Ectodermal cell (in vitro differentiated cells): ENCODE measurements at regions not wholly inside any gene's neighbourhood (a gene's known extent, or its start where the extent isn't known, plus 50 kb on each side); places are given as distances from the start of the nearest gene placed in this dataset.

Source experiments
- H3K27ac ChIP-seq: 2 replicates; pipeline ENCODE4 v1.7.0; 2013; ENCODE audit warnings: mild to moderate bottlenecking, low read depth, low read length; ENCODE audit not compliant: insufficient read depth, poor library complexity, severe bottlenecking
- H3K27me3 ChIP-seq: 2 replicates; pipeline ENCODE4 v1.7.0; 2013; ENCODE audit warnings: mild to moderate bottlenecking, low read length; ENCODE audit not compliant: insufficient read depth, control insufficient read depth, poor library complexity, severe bottlenecking
- H3K36me3 ChIP-seq: one replicate; pipeline ENCODE4 v1.7.0; 2013; ENCODE audit warnings: low read length; ENCODE audit not compliant: control insufficient read depth, insufficient read depth
- H3K4me1 ChIP-seq: one replicate; pipeline ENCODE4 v1.7.0; 2013; ENCODE audit warnings: low read length; ENCODE audit not compliant: control insufficient read depth, insufficient read depth
- H3K4me3 ChIP-seq: 2 replicates; pipeline ENCODE4 v1.7.0; 2013; ENCODE audit warnings: low read depth, low read length, control low read depth; ENCODE audit not compliant: insufficient read depth
- H3K9me3 ChIP-seq: 2 replicates; pipeline ENCODE4 v1.7.0; 2013; ENCODE audit warnings: mild to moderate bottlenecking, low read length, moderate library complexity; ENCODE audit not compliant: control insufficient read depth
- WGBS, 2 experiments: methylation state at CpG; one replicate each; pipeline ENCODE4 v1.1.7; 2013; ENCODE audit warnings: missing lambda C conversion rate in 2 of 2; 5-methylcytosine and 5-hydroxymethylcytosine counted together

DNA sequence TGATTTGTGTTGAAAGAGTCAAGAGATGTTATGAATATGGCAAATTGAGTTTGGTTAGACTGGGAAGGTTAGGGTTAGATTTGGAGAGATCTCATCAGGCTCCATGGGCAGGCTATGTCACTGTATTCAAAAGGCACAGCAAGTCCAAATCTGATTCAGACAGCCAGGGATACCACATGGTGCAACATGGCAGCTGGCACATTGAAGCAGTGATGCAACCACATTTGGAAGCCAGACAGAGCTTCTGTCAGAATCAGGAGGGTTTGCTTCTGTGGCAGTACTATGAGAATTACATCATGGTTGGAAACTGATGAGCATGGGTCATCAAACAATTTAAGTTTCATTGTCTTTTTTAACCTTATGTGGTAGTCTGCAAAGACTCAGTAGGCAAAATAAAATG, 772.2 kb downstream of the SUCLG1 start:
- Histone ChIP-seq H3K4me3 (no peak overlapping the region), H3K9me3 (no peaks in the 10 kb centered on the region), H3K4me1 (no peaks in the 10 kb centered on the region), H3K36me3 (no peaks in the 10 kb centered on the region), H3K27me3 (no peaks in the 10 kb centered on the region), H3K27ac (no peak overlapping the region)

DNA sequence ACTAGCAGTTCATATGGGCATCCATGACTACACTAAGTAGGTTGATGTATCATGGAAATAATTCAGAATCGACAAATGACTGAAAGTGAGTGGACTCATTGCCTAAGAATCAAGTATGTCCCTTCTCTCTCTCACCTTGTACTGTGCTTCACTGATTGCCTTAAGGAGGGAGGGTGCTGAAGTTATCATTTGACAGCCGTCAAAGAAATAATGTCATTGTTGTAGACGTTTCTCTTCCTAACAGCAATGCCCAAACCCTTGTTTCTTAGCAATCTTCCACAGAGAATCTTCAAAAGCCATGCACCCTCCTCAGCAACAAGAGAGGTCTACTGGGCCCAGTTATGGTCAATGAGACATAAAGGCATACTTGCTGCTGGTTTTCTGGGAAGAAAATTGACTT, 785.0 kb downstream of the SUCLG1 start:
- no peaks in the 10 kb centered on the region for H3K36me3 ChIP-seq
- H3K9me3 ChIP-seq = no peaks in the 10 kb centered on the region
- no peak overlapping the region for H3K4me3 ChIP-seq
- no peaks in the 10 kb centered on the region for H3K4me1 ChIP-seq
- no peak overlapping the region for H3K27ac ChIP-seq
- 96 to 97% methylated on average over 3 of the region's 3 CpGs for WGBS, 2 experiments
- H3K27me3 ChIP-seq = no peaks in the 10 kb centered on the region

DNA sequence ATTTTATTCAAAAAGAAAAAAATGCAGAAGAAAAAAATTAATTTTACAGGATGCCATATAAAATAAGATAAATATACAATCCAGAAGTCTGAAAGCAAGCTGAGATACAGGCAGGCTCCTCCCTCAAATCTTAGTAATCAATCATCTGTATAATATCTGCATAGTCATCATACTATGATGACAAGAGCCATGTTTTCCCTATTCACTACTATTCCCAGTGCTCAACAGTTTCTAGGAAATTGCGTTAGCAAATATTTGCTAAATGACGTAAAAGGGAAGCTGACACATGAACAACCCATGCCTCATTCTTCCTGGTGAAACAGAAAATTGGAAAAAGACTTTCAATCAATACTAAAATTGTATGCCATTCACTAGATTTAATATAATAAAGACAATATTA, 793.2 kb downstream of the SUCLG1 start:
- H3K9me3 ChIP-seq = no peaks in the 10 kb centered on the region
- H3K4me3 ChIP-seq = no peak overlapping the region
- H3K27me3 ChIP-seq = no peaks in the 10 kb centered on the region
- WGBS, 2 experiments = 95 to 98% methylated on average over 2 of the region's 2 CpGs
- H3K4me1 ChIP-seq = no peaks in the 10 kb centered on the region
- no peaks in the 10 kb centered on the region for H3K36me3 ChIP-seq
- no peak overlapping the region for H3K27ac ChIP-seq

DNA sequence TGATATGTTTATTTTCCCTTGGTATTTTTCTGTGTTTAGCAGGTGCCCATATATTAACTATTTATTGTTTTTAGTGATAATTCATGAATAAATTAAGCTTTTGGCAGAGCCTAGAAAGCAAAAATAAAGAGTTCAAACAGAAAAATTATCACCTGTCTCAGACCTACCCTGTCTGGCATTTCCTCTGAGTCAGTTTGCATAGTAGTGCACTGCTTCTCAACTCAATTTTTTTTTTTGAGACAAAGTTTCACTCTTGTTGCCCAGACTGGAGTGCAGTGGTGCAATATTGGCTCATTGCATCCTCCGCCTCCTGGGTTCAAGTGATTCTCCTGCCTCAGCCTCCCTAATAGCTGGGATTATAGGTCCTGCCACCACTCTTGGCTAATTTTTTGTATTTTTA, 793.9 kb downstream of the SUCLG1 start:
- Histone ChIP-seq H3K4me3 (no peak overlapping the region), H3K27me3 (no peaks in the 10 kb centered on the region), H3K4me1 (no peaks in the 10 kb centered on the region), H3K9me3 (no peaks in the 10 kb centered on the region), H3K36me3 (no peaks in the 10 kb centered on the region), H3K27ac (no peak overlapping the region)
- 90 to 98% methylated on average over 1 of the region's 1 CpG for WGBS, 2 experiments

DNA sequence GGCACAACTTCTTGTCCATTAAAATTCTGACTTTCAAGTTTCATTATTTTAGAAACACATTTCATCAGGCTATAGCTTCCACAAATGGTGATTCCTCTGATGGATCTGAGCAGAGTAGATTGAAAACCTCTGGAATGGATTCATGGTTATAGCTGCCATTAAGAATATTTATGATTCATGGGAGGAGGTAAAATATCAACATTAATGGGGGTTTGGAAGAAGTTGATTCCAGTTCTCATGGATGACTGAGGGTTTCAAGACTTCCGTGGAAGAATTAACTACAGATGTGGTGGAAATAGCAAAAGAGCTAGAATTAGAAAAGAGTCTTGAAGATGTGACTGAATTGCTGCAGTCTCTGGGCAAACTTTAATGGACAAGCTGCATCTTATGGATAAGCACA, 797.4 kb downstream of the SUCLG1 start:
- 88 to 91% methylated on average over 1 of the region's 1 CpG for WGBS, 2 experiments
- H3K4me1 ChIP-seq = no peaks in the 10 kb centered on the region
- no peaks in the 10 kb centered on the region for H3K36me3 ChIP-seq

DNA sequence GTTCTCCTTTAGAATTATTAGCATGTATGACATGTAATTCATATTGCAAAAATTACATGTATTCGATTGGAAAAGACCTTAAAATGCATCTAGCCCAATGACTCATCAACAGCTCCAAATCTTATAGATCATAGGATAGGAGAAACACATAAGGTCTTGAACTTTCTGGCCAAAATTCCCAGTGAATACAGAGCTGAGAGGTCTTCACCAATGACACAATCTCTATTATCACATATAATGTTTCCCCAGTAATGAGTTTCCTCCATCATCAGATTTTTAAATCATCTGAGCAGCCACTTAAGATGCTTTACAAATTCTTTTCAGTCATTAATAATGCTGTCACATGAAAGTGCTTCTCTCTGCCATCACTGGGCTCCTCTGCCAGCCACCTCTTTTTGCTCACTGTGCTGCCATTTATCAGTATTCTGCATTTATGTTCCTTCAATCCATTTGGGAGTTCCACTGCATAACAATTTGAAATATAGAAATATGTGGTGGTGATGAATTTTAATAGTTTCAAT, 804.9 kb downstream of the SUCLG1 start:
- H3K4me3 ChIP-seq = no peak overlapping the region
- no peaks in the 10 kb centered on the region for H3K36me3 ChIP-seq
- WGBS, 2 experiments = 86 to 100% methylated on average over 1 of the region's 1 CpG
- H3K4me1 ChIP-seq = no peaks in the 10 kb centered on the region
- no peak overlapping the region for H3K27ac ChIP-seq
- H3K27me3 ChIP-seq = no peaks in the 10 kb centered on the region
- H3K9me3 ChIP-seq = no peaks in the 10 kb centered on the region

More for the DNA sequence above, 797.4 kb downstream of the SUCLG1 start:
- no peaks in the 10 kb centered on the region for H3K27me3 ChIP-seq
- no peak overlapping the region for H3K27ac ChIP-seq
- no peaks in the 10 kb centered on the region for H3K9me3 ChIP-seq
- H3K4me3 ChIP-seq = no peak overlapping the region

DNA sequence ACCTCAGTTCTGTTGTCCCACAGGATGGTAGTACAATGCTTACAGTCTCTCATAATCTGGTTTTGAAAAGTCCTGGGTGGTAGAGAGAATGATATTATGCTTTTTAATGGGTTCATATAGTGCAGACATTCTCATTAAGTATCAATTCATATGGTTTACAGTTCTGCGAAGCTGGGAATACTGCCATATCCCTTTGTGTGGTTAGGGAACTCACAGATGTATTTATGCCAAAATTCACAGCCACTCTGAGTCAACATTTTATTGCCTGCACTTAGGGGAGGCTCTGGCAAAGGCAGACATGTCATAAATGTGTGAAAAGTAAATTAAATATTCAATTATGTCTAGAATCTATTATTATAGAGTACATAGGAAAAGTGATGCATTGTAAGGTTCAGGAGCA, 808.2 kb downstream of the SUCLG1 start:
- whole genome bisulfite sequencing, 2 experiments = 89 to 100% methylated on average over 1 of the region's 1 CpG
- H3K27ac ChIP-seq = no peak overlapping the region
- H3K36me3 ChIP-seq = no peaks in the 10 kb centered on the region
- no peaks in the 10 kb centered on the region for H3K9me3 ChIP-seq
- H3K27me3 ChIP-seq = no peaks in the 10 kb centered on the region
- H3K4me1 ChIP-seq = no peaks in the 10 kb centered on the region
- H3K4me3 ChIP-seq = no peak overlapping the region

DNA sequence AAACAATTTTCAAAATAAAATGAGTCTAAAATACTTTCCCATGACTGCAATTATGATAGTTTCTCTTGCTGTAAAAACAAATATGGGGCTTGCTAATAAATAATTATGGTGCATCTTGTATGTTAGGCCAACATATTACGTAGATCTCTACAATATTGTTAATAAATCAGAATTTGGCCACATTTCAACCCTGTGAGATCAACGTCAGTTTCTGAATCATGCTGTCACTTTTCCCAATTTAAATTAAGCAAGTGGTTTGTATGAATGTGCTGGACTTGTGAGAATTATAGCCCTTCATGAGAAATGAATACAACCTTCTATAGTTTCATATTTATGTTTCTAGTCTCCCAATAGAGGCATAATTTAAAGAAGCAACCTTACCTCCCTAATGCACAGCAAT, 808.9 kb downstream of the SUCLG1 start:
- WGBS, 2 experiments = 86% methylated on average over 1 of the region's 2 CpGs; no CpG with 5 or more reads in 1 of the 2 experiments
- H3K9me3 ChIP-seq = no peaks in the 10 kb centered on the region
- no peaks in the 10 kb centered on the region for H3K36me3 ChIP-seq
- H3K27ac ChIP-seq = no peak overlapping the region
- no peak overlapping the region for H3K4me3 ChIP-seq
- H3K4me1 ChIP-seq = no peaks in the 10 kb centered on the region
- H3K27me3 ChIP-seq = no peaks in the 10 kb centered on the region

DNA sequence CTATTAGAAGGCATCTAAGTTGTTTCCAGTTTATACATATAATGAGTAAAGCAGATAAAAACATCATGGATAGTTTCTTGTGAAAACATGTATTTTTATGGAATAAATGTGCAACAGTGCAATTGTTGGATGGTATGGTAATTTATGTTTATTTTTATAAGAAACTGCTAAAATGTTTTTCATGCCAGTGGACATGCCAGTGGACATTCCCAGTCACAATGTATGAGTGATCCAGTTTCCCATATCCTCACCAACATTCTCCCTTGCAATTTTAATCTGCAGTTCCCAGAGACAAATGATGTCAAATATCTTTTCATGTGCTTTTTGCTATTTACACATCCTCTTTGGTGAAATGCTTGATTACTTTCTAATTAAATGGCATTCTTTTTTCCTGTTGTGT, 818.6 kb downstream of the SUCLG1 start:
- H3K27ac ChIP-seq = no peak overlapping the region
- no peaks in the 10 kb centered on the region for H3K9me3 ChIP-seq
- H3K4me1 ChIP-seq = no peaks in the 10 kb centered on the region
- no peaks in the 10 kb centered on the region for H3K36me3 ChIP-seq
- no peak overlapping the region for H3K4me3 ChIP-seq
- H3K27me3 ChIP-seq = no peaks in the 10 kb centered on the region

DNA sequence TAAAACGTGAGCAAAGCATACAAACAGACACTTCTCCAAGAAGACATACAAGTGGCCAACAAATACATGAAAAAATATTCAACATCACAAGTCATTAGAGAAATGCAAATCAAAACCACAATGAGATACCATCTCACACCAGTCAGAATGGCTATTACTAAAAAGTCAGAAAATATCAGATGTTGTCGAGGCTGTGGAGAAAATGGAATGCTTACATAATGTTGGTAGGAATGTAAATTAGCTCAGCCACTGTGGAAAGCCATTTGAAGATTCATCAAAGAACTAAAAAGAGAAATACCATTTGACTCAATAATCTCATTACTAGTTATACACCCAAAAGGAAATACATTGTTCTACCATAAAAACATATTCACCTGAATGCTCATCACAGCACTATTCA, 825.7 kb downstream of the SUCLG1 start:
- Histone ChIP-seq H3K27me3 (no peaks in the 10 kb centered on the region), H3K36me3 (no peaks in the 10 kb centered on the region), H3K27ac (no peak overlapping the region), H3K4me3 (no peak overlapping the region), H3K9me3 (no peaks in the 10 kb centered on the region), H3K4me1 (no peaks in the 10 kb centered on the region)
- WGBS, 2 experiments = 80 to 81% methylated on average over 1 of the region's 2 CpGs

DNA sequence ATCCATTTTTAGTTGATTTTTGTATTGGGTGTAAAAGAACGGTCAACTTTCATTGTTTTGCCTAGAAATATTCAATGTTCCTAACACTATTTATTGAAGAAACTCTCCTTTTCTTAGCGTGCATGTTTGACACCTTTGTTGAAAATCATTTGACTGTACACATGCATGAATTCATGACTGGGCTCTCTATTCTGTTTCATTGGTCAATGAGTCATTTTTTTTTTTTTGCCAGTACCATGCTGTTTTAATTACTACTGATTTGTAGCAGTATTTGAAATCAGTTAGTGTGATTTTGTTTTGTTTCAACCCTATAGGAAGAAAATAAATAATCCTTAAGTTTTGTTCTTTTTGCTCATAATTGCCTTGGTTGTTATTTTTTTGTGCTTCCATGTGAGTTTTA, 828.7 kb downstream of the SUCLG1 start:
- no peak overlapping the region for H3K27ac ChIP-seq
- no peak overlapping the region for H3K4me3 ChIP-seq
- no peaks in the 10 kb centered on the region for H3K27me3 ChIP-seq
- H3K4me1 ChIP-seq = no peaks in the 10 kb centered on the region
- 89 to 100% methylated on average over 1 to 2 of the region's 2 CpGs for WGBS, 2 experiments
- H3K36me3 ChIP-seq = no peaks in the 10 kb centered on the region
- H3K9me3 ChIP-seq = no peaks in the 10 kb centered on the region
